ENCODE measurements at regions not wholly inside any gene's neighbourhood (a gene's known extent, or its start where the extent isn't known, plus 50 kb on each side); places are given as distances from the start of the nearest gene placed in this dataset.

- intact Hi-C loops (cut with micrococcal nuclease; ENCODE audit: unreplicated experiment), result no loop called here
- no peaks in the 10 kb centered on the region for H3K9me3 ChIP-seq (ENCODE audit: control insufficient read depth, insufficient read depth, low read depth, low read length)
- H3K27ac ChIP-seq (ENCODE audit: low read length), result no peak overlapping the region
- no peak for DNase-seq (ENCODE audit: low read depth, low spot score)
- CTCF ChIA-PET, result no interaction called here
- TF ChIP-seq REST (IDR thresholded peaks at IDR 0.05; ENCODE audit: insufficient read depth in 1 of 2, low read depth in 2 of 2, low read length in 1 of 2), result no peak
- TF ChIP-seq POLR2AphosphoS5 (IDR thresholded peaks at IDR 0.05; ENCODE audit: low read depth, low read length), result no peak
- no peak for TF ChIP-seq SIN3A (IDR thresholded peaks at IDR 0.05; ENCODE audit: borderline replicate concordance, insufficient read depth, low read depth, low read length)
- TF ChIP-seq CTCF (IDR thresholded peaks at IDR 0.05), result no peak
- no peak for TF ChIP-seq TCF7L2 (IDR thresholded peaks at IDR 0.05; ENCODE audit: low read depth, low read length)
- H3K36me3 ChIP-seq (ENCODE audit: control insufficient read depth, insufficient read depth, low read length), result no peaks in the 10 kb centered on the region; the same call in 1 of the 2 replicates
- no peaks in the 10 kb centered on the region for H3K4me1 ChIP-seq (ENCODE audit: control insufficient read depth, insufficient read depth, low read length)
- H3K27me3 ChIP-seq (ENCODE audit: control insufficient read depth, insufficient read depth, low read length), result peaks cover 37% of the 10 kb centered on the region
- H3K4me3 ChIP-seq (ENCODE audit: low read depth in 2 of 2, low read length in 2 of 2), result no peak overlapping the region
- no TSS peak for BruUV-seq (replicated peaks)
- POLR2A ChIA-PET, result no interaction called here
- in situ Hi-C loops (cut with HindIII; ENCODE audit: low pct_unique_long_range_greater_than_20kb, low sequenced_read_pairs), result no loop called here
- no peak for ATAC-seq
Observed at GRCh38 chr11:134683860-134684259, 271.8 kb upstream of the B3GAT1 start.

- Histone ChIP-seq H3K27ac (ENCODE audit: low read length) (no peak overlapping the region), H3K9me3 (ENCODE audit: control insufficient read depth, insufficient read depth, low read depth, low read length) (no peaks in the 10 kb centered on the region), H3K4me3 (ENCODE audit: low read depth in 2 of 2, low read length in 2 of 2) (no peak overlapping the region), H3K4me1 (ENCODE audit: control insufficient read depth, insufficient read depth, low read length) (no peaks in the 10 kb centered on the region), H3K36me3 (ENCODE audit: control insufficient read depth, insufficient read depth, low read length) (no peaks in the 10 kb centered on the region; the same call in 1 of the 2 replicates), H3K27me3 (ENCODE audit: control insufficient read depth, insufficient read depth, low read length) (peaks cover 30% of the 10 kb centered on the region)
- in situ Hi-C loops (cut with HindIII; ENCODE audit: low pct_unique_long_range_greater_than_20kb, low sequenced_read_pairs) (no loop called here), intact Hi-C loops (cut with micrococcal nuclease; ENCODE audit: unreplicated experiment) (no loop called here)
- BruUV-seq (replicated peaks), result no TSS peak
- ATAC-seq (no peak), DNase-seq (ENCODE audit: low read depth, low spot score) (no peak)
- ChIA-PET POLR2A (no interaction called here), CTCF (no interaction called here)
- no peak for TF ChIP-seq SIN3A (IDR thresholded peaks at IDR 0.05; ENCODE audit: borderline replicate concordance, insufficient read depth, low read depth, low read length)
- no peak for TF ChIP-seq TCF7L2 (IDR thresholded peaks at IDR 0.05; ENCODE audit: low read depth, low read length)
- no peak for TF ChIP-seq REST (IDR thresholded peaks at IDR 0.05; ENCODE audit: insufficient read depth in 1 of 2, low read depth in 2 of 2, low read length in 1 of 2)
- no peak for TF ChIP-seq POLR2AphosphoS5 (IDR thresholded peaks at IDR 0.05; ENCODE audit: low read depth, low read length)
- TF ChIP-seq CTCF (IDR thresholded peaks at IDR 0.05), result no peak
Observed at GRCh38 chr11:134682577-134682976, 270.5 kb upstream of the B3GAT1 start.

Data from Panc1 (cell line).